HG02840 (cell line): ENCODE measurements at regions not wholly inside any gene's neighbourhood (a gene's known extent, or its start where the extent isn't known, plus 50 kb on each side); places are given as distances from the start of the nearest gene placed in this dataset.

Experiments used
- ATAC-seq: cut with Tn5 transposase; IDR thresholded peaks from one replicate; pipeline ENCODE4 v1.9.1; 2021; ENCODE audit warnings: mild to moderate bottlenecking, moderate library complexity, moderate number of reproducible peaks; ENCODE audit not compliant: unreplicated experiment, low FRiP score

- ATAC-seq: no peak
These were observed 994.7 kb upstream of the EPHA7 start for GRCh38 chr6:94414041-94414440.

DNA sequence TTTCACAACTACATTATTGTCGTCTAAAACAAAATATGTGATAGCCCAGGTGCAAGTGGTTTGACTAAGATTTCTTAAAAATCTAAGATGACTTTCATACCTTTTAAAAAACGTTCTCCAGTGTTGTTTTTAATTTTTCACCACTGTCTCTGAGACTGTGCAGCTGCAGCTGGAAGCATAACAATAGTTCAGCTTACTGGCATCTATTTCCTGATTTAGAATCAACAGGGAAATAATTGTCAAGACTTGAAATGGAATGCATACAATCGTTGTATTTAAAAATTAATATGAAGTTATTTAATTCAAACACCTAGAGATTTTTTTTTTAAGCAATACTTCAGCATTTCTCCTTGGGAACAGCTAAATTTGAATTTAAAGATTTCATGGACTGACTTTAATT is 982.0 kb upstream of the EPHA7 start:
- no peak for ATAC-seq

DNA sequence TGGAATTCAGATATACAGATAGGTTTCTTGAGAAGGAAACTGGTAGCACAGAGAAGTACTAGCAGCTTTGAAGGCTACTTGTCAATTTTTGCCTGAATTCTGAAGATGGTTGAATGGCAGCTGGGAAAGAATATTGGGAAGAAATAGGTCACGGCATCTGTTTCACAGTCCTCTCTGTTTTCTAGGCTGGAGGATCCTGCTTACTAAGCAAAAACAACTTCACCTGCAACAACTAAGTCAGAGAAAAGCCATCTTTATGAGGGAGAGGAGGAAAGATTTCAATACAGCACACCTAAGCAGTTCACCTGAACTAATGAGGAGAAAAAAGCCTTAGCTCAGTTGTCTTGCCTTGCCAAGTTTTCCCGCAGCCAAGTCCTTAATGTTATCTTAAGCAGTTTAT is 975.5 kb upstream of the EPHA7 start:
- ATAC-seq: no peak

DNA sequence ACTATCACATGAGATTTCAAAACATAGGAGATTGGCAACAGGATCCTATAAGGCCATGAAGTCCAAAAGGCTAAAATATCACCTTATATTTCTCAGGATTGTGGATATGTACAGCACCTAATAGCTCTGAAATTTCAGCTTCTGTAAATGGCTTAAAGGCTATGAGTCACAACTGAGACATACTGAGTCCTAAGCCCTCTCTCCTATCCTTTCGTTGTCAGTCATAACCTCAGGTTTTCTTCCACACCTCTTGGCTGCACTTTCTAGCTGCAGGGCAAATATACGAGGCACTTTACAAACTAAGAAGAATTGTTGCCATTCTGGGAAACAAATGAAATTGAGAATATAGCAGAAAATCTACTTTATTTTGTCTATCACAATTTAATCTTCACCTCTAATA is 969.9 kb upstream of the EPHA7 start:
- ATAC-seq: no peak

GRCh38 chr6:94377835-94378234 is 958.5 kb upstream of the EPHA7 start:
- no peak for ATAC-seq

- ATAC-seq: no peak
These were observed 957.5 kb upstream of the EPHA7 start for GRCh38 chr6:94376876-94377275.

DNA sequence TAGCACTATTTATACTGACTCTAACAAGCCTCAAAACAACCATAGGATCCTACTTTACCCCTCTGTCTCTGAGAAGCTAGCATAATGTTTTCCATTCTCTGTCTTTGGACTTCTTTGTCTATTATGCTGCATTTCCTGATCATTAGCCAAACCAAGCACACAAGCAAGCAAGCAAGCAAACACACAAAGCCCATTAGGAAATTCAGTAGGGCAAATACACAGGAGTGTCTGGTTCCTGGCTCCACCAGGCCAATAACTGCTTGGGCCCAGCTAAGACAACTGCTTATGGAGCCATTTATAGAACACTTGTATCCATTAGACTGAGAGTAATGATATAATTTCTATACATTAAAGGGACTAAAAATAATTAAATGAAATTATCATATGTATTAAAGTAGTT is 952.9 kb upstream of the EPHA7 start:
- ATAC-seq: no peak

- ATAC-seq: no peak
These were observed 948.0 kb upstream of the EPHA7 start for GRCh38 chr6:94367316-94367715.

- no peak for ATAC-seq
These were observed 942.9 kb upstream of the EPHA7 start for GRCh38 chr6:94362061-94362864.

GRCh38 chr6:94361304-94362060 is 942.1 kb upstream of the EPHA7 start:
- no peak for ATAC-seq

DNA sequence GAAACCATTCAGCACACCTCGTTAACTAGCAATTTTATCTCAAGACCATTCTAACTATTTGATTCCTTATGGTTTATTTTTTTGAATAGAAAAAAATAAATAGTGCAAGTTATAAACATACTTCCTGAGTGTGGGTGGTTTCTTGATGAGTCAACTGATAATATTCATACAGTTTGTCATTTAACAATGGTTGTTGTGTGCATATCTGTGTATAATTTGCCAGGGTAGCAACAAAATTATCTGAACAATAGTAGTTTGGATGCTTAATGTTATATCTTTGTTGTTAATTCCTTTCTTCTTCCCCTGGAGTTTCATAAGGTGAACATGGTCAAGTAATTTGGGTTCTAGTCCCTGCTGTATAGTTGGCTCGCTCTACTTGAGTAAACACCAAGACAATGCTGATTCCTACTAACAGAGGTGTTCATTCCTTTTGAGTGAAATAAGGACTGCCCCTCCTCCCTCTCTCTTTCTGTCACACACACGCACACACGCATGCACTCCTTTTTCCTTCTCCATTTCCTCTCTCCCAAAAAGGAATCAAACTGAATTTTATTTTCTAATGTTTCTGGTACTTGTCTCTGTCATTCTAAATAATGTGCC is 938.1 kb upstream of the EPHA7 start:
- ATAC-seq: no peak

DNA sequence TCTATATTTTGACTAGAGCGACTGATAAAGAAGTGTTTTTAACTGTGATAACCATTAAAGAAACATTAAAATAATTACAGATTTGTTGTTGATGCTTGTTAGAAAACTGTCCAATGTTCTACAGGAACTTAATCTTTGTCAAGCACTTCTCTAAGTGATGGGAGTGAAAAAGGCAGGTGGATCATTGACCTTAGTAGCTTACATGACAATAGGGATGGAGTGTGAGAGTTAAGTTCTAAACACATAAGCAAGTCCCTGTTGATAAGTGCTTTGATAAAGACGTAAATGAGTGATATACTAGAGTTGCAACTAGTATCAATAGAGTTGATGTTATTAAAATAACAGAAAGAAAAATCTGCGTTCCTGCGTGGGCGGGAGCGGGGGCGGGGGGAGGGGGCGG is 931.5 kb upstream of the EPHA7 start:
- no peak for ATAC-seq

- no peak for ATAC-seq
These were observed 929.9 kb upstream of the EPHA7 start for GRCh38 chr6:94349227-94349626.

- no peak for ATAC-seq
These were observed 925.5 kb upstream of the EPHA7 start for GRCh38 chr6:94344866-94345265.

DNA sequence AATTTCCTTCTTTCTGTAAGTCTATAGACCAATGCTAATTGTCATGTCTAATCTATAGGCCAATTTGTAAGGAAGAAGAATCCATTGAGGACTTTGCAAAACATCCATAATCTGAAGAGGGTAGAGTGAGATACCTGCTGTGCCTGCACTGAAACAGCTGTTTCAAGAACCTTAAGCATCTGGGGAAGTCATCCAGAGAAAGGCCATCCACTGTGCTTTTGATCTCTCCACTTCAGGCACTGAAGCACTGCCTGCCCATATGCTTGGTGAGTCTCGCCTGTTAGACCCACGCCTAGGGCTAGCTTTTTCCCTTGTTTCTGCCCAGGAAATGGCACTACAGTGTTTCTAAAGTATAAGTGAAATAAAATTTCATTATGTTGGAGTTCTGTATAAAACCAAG is 921.8 kb upstream of the EPHA7 start:
- no peak for ATAC-seq

DNA sequence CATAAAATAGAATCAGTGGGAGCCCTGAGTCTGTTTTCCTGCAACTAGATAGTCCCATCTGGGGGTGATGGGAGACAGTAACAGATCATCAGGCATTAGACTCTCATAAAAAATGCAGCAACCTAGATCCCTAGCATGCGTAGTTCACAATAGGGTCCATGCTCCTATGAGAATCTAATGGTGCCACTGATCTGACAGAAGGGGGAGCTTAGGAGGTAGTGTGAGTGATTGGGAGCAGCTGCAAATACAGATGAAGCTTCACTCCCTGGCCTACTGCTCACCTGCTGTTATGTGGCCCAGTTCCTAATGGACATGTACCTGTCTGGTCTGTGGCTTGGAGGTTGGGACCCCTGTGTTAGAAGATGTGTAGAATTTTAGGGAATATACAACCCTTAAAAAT is 904.5 kb upstream of the EPHA7 start:
- no peak for ATAC-seq

GRCh38 chr6:94300424-94301144 is 881.2 kb upstream of the EPHA7 start:
- ATAC-seq: no peak

GRCh38 chr6:94289131-94289530 is 869.8 kb upstream of the EPHA7 start:
- ATAC-seq: no peak

DNA sequence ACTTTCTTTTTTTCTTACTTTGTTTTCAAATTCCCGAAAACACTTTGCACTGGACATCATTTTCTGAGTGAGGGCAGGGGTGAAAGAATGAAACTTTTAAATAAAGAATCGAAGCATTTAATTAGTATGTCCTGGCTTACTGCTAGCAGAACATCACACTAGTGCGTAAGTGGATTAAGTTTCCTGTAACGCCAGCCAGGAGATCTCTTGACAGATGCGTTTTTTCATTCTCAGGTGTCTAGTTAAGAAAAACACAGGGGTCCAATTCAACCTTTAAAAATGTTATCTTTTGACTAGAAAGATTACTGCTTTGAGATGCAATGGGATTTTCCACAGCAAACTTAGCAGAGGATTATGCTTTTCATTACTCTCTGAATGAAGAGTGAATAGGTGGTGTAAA is 858.8 kb upstream of the EPHA7 start:
- ATAC-seq: no peak

- ATAC-seq: no peak
These were observed 853.0 kb upstream of the EPHA7 start for GRCh38 chr6:94272327-94272726.
